ENCODE measurements at regions not wholly inside any gene's neighbourhood (a gene's known extent, or its start where the extent isn't known, plus 50 kb on each side); places are given as distances from the start of the nearest gene placed in this dataset.
"Not testable (repeated sequence)": the region's sequence is repeated elsewhere in the genome, so short reads cannot be mapped to it uniquely, and the experiment has no call there.

GRCh38 chr3:23116081-23116837 is 86.9 kb upstream of the UBE2E2 start:
- DNase-seq = peak; percentile 10

GRCh38 chr3:23117856-23118255 is 85.3 kb upstream of the UBE2E2 start:
- DNase-seq = no peak

GRCh38 chr3:23127196-23127595 is 75.9 kb upstream of the UBE2E2 start:
- DNase-seq = no peak

GRCh38 chr3:23128655-23129054 is 74.5 kb upstream of the UBE2E2 start:
- DNase-seq = no peak

GRCh38 chr3:23129117-23129516 is 74.0 kb upstream of the UBE2E2 start:
- DNase-seq = no peak

GRCh38 chr3:23129817-23130216 is 73.3 kb upstream of the UBE2E2 start:
- peak; percentile 50 for DNase-seq

GRCh38 chr3:23130406-23130805 is 72.7 kb upstream of the UBE2E2 start:
- no peak for DNase-seq

GRCh38 chr3:23135026-23135785 is 67.9 kb upstream of the UBE2E2 start:
- no peak for DNase-seq

- DNase-seq = no peak
Measured at GRCh38 chr3:23136054-23136453, 67.1 kb upstream of the UBE2E2 start.

- DNase-seq = not testable (repeated sequence)
Measured at GRCh38 chr3:23144051-23144450, 59.1 kb upstream of the UBE2E2 start.

GRCh38 chr3:23146163-23146562 is 57.0 kb upstream of the UBE2E2 start:
- DNase-seq = no peak

- DNase-seq = no peak
Measured at GRCh38 chr3:23152989-23153388, 50.1 kb upstream of the UBE2E2 start.
